ENCODE measurements at regions not wholly inside any gene's neighbourhood (a gene's known extent, or its start where the extent isn't known, plus 50 kb on each side); places are given as distances from the start of the nearest gene placed in this dataset.

DNA sequence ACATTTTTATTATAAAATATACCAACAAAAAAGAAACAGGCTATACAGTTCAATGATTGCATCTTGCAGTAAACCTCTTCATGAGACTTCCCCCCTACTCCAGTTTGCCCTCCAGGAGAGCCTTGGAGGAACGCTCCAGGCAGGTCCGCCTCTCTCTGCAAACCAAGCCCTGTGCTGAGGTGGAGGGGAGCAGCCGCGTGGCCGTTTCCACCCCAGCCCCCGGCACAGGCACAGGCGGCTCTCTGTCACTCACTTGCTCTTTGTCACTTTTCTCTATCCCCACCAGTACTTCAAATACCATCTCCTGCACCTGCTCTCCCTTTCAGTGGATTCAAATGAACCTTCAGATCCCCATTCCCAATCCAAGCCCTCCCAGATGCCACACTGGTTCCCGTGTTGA is 479.9 kb downstream of the OCA2 start:
- no peak for DNase-seq (ENCODE audit: low spot score)

DNA sequence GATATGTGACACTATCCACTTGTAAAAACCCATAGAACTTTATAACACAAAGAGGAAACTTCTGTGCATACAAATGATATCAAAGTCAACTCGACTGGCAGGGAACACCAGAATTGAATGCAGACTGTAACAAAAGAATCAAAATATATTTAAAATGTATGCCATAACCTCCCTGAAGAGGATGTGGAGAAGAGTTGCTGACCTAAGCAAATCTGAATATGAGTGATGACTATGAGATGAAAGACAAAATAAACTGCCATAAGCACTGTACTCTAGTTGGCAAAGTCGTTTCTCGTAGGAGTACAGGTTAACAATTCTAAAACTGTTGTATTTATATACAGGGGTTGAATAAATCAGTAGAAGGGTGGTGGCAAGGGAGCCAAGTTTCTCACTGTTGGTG is 482.1 kb downstream of the OCA2 start:
- DNase-seq (ENCODE audit: low spot score): no peak

DNA sequence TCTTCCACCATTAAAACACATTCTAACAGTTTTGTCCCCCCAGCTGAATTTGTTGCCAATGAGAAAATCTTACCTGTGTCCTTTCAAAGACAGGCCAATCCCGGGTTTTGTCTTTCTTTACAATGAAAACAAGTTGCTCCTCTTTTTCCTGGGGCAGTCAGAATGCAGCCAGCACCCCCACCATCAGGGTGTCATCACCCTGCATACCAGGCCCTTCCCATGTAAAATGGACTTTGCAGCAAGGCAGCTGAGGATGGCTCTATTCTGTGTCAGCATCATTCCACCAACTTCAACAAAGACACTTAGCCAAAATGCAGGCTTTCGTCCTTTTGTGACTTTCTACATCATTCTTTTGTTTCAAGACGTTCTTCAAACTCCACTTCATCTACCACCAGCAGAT is 490.9 kb downstream of the OCA2 start:
- no peak for DNase-seq (ENCODE audit: low spot score)

DNA sequence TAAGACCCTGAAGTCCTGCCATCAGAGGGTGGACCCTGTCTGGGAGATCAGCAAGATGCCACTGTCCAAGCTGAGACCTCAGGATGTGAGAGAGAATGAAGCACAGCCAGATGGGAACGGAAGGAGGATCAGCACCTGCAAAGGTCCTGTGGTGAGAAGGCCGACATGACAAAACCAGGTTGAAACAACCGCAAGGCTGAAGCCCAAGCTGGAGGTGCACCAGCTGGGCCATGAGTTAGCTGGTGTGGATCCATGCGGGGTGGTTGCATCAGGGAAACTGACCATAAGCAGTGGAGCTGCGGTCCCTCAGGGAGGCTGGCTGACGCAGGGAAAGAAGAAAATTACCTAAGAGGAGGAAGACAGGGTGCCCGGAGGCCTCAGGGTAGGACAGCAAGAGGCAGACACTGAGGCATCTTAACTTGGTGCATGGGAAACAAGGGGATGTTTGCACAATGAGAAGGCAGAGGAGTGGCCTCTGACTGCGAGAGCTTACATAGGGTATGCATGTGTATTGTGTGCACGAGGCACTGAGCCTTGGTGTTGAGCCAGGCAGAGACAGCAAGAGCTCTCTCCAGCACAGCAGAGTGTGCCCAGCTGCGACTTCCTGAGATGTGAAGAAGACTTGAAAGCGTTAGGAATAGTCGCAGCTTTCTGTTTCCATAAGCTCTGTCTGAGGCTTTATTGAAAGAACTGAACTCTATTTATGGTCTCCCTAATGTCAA is 497.7 kb downstream of the OCA2 start:
- DNase-seq (ENCODE audit: low spot score): no peak

DNA sequence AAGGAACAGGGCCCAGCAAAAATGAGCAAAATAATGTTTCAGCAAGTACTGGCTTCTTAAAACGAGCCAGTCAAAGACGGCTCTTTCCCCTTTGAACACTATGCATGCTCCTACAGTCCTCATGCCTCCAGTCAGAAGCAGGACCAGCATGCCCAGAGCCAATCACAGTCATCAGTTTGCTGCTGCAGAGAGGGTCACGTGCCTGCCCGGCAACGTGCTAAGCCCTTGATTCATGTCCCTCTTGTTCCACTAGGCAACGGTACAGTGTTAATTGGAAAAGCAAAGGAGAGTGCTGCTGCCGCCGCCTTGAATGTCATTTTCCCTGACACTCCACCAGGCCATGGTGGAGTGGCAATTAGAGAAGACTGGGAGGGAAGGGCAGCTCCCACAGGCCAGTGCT is 500.1 kb downstream of the OCA2 start:
- DNase-seq (ENCODE audit: low spot score): no peak

DNA sequence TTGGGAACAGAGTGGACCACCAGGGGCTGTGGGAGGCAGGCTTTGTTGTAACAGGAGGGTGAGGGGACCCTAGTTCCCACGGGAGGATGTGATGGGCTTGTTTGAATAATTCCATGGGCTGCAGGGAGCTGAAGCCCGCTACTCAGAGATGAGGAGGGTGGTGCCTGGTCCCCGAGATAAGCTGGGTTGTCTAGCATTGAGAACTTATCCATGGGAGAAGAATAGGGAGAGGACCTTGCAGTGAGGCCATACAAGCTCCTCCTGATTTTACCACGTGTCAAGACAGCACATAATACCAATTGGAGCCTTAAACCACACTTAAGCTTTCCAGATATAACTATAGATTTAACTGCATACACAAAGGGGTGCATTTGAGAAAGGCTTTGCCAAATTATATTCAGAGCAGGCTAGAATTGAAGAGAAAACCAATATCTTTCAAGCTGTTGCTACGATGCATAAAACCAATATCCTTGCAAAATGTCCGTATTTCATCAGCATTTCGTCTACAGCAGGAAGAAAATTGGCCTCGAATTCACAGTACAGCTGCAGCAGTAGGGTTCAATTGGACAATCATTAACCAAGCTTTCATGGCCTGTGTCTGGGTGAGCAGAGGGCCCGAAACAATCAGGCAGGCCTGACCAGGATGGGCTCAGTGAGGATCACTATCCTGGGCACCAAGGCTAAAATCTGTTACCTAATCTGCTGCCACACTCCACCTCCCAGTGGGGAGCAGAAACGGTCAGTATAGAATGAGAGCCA is 500.7 kb downstream of the OCA2 start:
- no peak for DNase-seq (ENCODE audit: low spot score)

DNA sequence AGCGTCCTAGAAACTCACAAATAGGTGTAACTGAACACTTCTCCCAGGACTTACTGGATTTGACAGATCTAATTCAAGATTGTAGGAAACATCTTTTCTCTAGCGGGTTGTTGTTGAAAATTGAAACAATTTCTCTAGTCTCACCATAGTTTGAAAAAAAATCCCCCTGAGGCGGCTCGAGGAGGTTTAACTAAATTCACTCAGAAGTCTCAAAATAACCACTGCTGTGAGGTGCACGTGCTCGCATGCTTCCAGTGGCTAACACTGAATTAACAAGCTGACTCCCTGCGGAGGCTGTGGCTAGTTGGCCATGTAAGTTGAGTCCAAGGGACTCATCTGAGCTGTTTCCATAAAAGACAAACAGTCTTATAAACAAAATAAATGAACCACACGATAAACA is 503.9 kb downstream of the OCA2 start:
- DNase-seq (ENCODE audit: low spot score): no peak

DNA sequence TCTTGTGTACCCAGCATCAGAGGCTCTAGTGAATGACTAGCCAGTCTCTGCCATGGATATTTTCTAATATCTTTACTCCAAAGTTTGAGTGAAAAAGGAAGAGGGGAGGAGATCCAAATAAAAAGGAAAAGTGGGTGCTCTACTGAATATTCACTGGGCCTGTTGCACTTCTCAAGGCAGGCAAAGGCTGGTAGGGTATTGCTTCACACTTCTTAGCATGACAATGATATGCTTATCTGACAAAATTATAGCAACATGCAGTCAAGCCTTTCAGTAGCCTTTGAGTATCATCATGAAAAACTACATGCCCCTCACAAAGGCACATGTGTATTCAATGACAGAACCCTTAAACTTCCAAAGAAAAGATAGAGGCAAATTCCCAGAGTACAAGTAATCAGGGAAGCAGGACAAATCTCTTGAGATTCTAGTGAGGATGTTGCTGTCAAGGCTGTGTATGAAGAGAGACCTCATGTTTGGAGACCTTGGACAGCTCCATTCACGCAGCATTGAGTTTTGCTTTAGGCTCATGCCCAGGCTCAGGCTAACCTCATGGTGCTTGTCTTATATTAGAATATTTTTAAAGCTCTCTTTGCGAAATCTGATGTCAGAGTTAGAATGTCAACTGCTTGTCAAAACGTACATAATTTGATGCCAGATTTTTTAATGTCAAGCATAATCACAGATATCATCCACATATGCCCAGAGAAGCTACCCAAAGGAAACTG is 506.9 kb downstream of the OCA2 start:
- no peak for DNase-seq (ENCODE audit: low spot score)

Measured in COLO829 (cell line).